GM12878 (cell line): ENCODE measurements at regions not wholly inside any gene's neighbourhood (a gene's known extent, or its start where the extent isn't known, plus 50 kb on each side); places are given as distances from the start of the nearest gene placed in this dataset.

Experiments
- ATAC-seq: fragments of 200-7000 bp; cut with Tn5 transposase; 3 replicates; pipeline ENCODE4 v1.9.1; 2020; ENCODE audit warnings: mild to moderate bottlenecking, moderate library complexity
- BruUV-seq: library from RNA; stranded (reverse); fragments of 400-500 nt; replicated peaks from 2 replicates; lab custom pipeline; 2021; lab: Mats Ljungman, UMichigan
- CTCF ChIA-PET: fragments of 300-600 bp; sonication (Branson Sonifier 250); formaldehyde crosslinking; extraction: SDS; loops from one replicate; lab custom pipeline; 2021; ENCODE audit warnings: inconsistent platforms; lab: Yijun Ruan, JAX
- POLR2A ChIA-PET: fragments of 350-600 bp; formaldehyde crosslinking; extraction: SDS; loops from one replicate; lab custom pipeline; 2021; ENCODE audit warnings: inconsistent platforms; lab: Charles Lee
- RAD21 ChIA-PET: fragments of 300-600 bp; sonication (Branson Sonifier 250); formaldehyde crosslinking; loops from one replicate; lab custom pipeline; 2023; ENCODE audit warnings: antibody characterized with exemption; ENCODE audit not compliant: unreplicated experiment; lab: Charles Lee
- SMC1A ChIA-PET: fragments of 300-600 bp; sonication (Branson Sonifier 250); formaldehyde crosslinking; loops from one replicate; lab custom pipeline; 2023; ENCODE audit not compliant: unreplicated experiment, uncharacterized antibody; lab: Charles Lee
- DNase-seq: peaks from one replicate; pipeline ENCODE4 v3.0.0-alpha.2; 2011; ENCODE audit warnings: low read depth, low spot score
- FAIRE-seq: peaks from 3 replicates; lab custom pipeline; 2011; peaks lifted over from hg19 to GRCh38; lab: Jason Lieb, UNC
- H2AFZ ChIP-seq: 2 replicates; pipeline ENCODE4 v1.6.0; 2011; ENCODE audit warnings: low read depth, low read length, control low read depth; ENCODE audit not compliant: control insufficient read depth
- H3K27ac ChIP-seq: 2 replicates; pipeline ENCODE4 v1.5.1; 2011; ENCODE audit warnings: control low read depth; ENCODE audit not compliant: control insufficient read depth, insufficient read depth
- H3K27me3 ChIP-seq, 2 experiments: replicated peaks in 1 of 2; 2 replicates each; pipeline versions ENCODE4 v1.6.0 to v1.6.1; 2011; ENCODE audit warnings: low read length in 1 of 2; ENCODE audit not compliant: control insufficient read depth in 2 of 2, insufficient read depth in 2 of 2
- H3K36me3 ChIP-seq, 2 experiments: 2 replicates each; pipeline ENCODE4 v1.5.1; 2011; ENCODE audit warnings: low read length in 1 of 2; ENCODE audit not compliant: control insufficient read depth in 2 of 2, insufficient read depth in 2 of 2
- H3K4me1 ChIP-seq: 2 replicates; pipeline ENCODE4 v1.6.1; 2011; ENCODE audit warnings: mild to moderate bottlenecking, low read length, moderate library complexity, mixed read lengths; ENCODE audit not compliant: control insufficient read depth, insufficient read depth
- H3K4me2 ChIP-seq: 2 replicates; pipeline ENCODE4 v1.6.0; 2011; ENCODE audit warnings: control low read depth; ENCODE audit not compliant: control insufficient read depth, insufficient read depth
- H3K4me3 ChIP-seq: fragments of 200-600 bp; sonication (generic); 2 replicates; pipeline ENCODE4 v1.5.1; 2016
- H3K79me2 ChIP-seq: 2 replicates; pipeline ENCODE4 v1.6.0; 2011; ENCODE audit warnings: low read length; ENCODE audit not compliant: control insufficient read depth, insufficient read depth
- H3K9ac ChIP-seq: 2 replicates; pipeline ENCODE4 v1.8.0; 2011; ENCODE audit warnings: low read length, control low read depth, mixed read lengths; ENCODE audit not compliant: control insufficient read depth, insufficient read depth
- H3K9me3 ChIP-seq: replicated peaks from 3 replicates; pipeline ENCODE4 v1.5.1; 2011; ENCODE audit warnings: mild to moderate bottlenecking, low read length; ENCODE audit not compliant: control insufficient read depth, insufficient read depth
- H4K20me1 ChIP-seq: 2 replicates; pipeline ENCODE4 v1.6.0; 2011; ENCODE audit not compliant: control insufficient read depth, insufficient read depth
- BCL3 ChIP-seq: IDR thresholded peaks from 2 replicates; pipeline ENCODE4 v1.6.1; 2011; ENCODE audit warnings: borderline replicate concordance, low read depth, mild to moderate bottlenecking, moderate library complexity, low read length; ENCODE audit not compliant: insufficient read depth, poor library complexity, severe bottlenecking
- EED ChIP-seq: sonication (generic); IDR thresholded peaks from 2 replicates; pipeline ENCODE4 v1.6.1; 2016; ENCODE audit warnings: antibody characterized with exemption, low read depth
- JUNB ChIP-seq: IDR thresholded peaks from 2 replicates; pipeline ENCODE4 v1.6.1; 2016; ENCODE audit warnings: antibody characterized with exemption, mild to moderate bottlenecking
- JUND ChIP-seq: IDR thresholded peaks from 2 replicates; pipeline ENCODE4 v1.6.1; 2012; ENCODE audit warnings: low read depth, mild to moderate bottlenecking, low read length, improper control_type of control experiment, moderate library complexity
- NFIC ChIP-seq: IDR thresholded peaks from 2 replicates; pipeline ENCODE4 v1.6.1; 2012; ENCODE audit warnings: low read depth, mild to moderate bottlenecking, inconsistent platforms, low read length, moderate library complexity
- RELA ChIP-seq: fragments of 450-650 bp; IDR thresholded peaks from 2 replicates; pipeline ENCODE4 v1.8.0; 2014; ENCODE audit warnings: borderline replicate concordance; ENCODE audit not compliant: partially characterized antibody
- SMAD1 ChIP-seq: fragments of 450-650 bp; IDR thresholded peaks from 2 replicates; pipeline ENCODE4 v1.6.1; 2018; ENCODE audit warnings: mild to moderate bottlenecking, low read depth; ENCODE audit not compliant: partially characterized antibody
- ZNF622 ChIP-seq: fragments of 450-650 bp; IDR thresholded peaks from 2 replicates; pipeline ENCODE4 v1.6.1; 2017; ENCODE audit warnings: mild to moderate bottlenecking, inconsistent platforms
- WGBS: methylation state at CpG from one replicate; pipeline ENCODE4 v1.1.6; 2016; ENCODE audit warnings: low lambda C conversion rate; ENCODE audit not compliant: insufficient replicate concordance, insufficient coverage; ENCODE audit errors: missing lambda C conversion rate; 5-methylcytosine and 5-hydroxymethylcytosine counted together
- in situ Hi-C: fragments of 300-500 bp; cut with MboI; formaldehyde crosslinking; loops from 9 replicates; pipeline ENCODE4 v1.14.3; 2018; ENCODE audit warnings: mixed read lengths
- intact Hi-C: fragments of 100-400 bp; cut with micrococcal nuclease; formaldehyde crosslinking; loops from one replicate; pipeline ENCODE4 v1.14.2; 2022; ENCODE audit not compliant: unreplicated experiment

- DNase-seq (no peak), ATAC-seq (peak; percentile 47), FAIRE-seq (no peak)
- no peak overlapping the region for H3K4me2 ChIP-seq
- peaks cover 7% of the 10 kb centered on the region for H3K4me1 ChIP-seq
- ChIA-PET RAD21 (interaction anchor here (0.8 kb wide), 1 partner anchor 8 kb away, joined by 3 read pairs; no protein-coding TSS in a partner anchor), POLR2A (no interaction called here), CTCF (interaction anchor here (0.8 to 1.3 kb wide), 2 partner anchors 10 to 21 kb away, joined by 4 to 5 read pairs; no protein-coding TSS in a partner anchor), SMC1A (interaction anchor here (0.8 to 5.5 kb wide), 8 partner anchors 8 to 53 kb away, joined by 3 to 64 read pairs (median 4); no protein-coding TSS in a partner anchor)
- no peaks in the 10 kb centered on the region for H3K36me3 ChIP-seq
- no peak overlapping the region for H3K27ac ChIP-seq
- TF ChIP-seq JUNB (peak; percentile 43; the same call in 1 of the 2 replicates), JUND (no peak), RELA (no peak), SMAD1 (no peak), EED (peak; percentile 71), BCL3 (no peak), NFIC (peak; percentile 57; the same call in 1 of the 2 replicates), ZNF622 (no peak)
- 15% methylated on average over 6 of the region's 6 CpGs for WGBS
- intact Hi-C loops (loop anchor here (10.0 kb wide), 1 partner anchor 393 kb away; no protein-coding TSS in a partner anchor), in situ Hi-C loops (no loop called here)
- BruUV-seq = no TSS peak
- H4K20me1 ChIP-seq = no peaks in the 10 kb centered on the region
- H3K4me3 ChIP-seq = no peak overlapping the region
- no peak overlapping the region for H3K9ac ChIP-seq
- H3K9me3 ChIP-seq = no peaks in the 10 kb centered on the region
- H2AFZ ChIP-seq = peak overlapping the region; percentile 50
- H3K27me3 ChIP-seq = no peaks in the 10 kb centered on the region
- H3K79me2 ChIP-seq = no peaks in the 10 kb centered on the region
These were observed 56.0 kb upstream of the DSG1 start for GRCh38 chr18:31261792-31262582.
